ENCODE measurements at regions not wholly inside any gene's neighbourhood (a gene's known extent, or its start where the extent isn't known, plus 50 kb on each side); places are given as distances from the start of the nearest gene placed in this dataset.

DNA sequence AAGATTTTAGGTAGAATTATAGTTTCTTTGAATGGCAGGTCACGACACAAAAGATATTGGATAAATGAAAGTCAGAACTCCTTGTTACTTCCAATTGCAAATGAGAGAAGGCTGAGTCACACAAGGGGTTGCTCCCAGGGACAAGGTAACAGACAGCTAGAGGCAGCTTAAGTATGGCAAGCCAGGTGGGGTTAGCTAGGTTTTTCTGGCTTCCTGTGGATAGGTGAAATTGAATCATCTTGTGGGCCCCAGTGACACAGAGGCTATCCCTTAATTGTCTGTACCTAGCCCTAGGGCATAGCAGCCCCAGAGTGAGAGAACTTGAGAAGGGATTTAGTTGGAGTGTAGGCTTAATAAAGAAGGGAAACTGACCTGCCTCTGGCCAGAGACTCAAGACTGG lies 407.7 kb upstream of the SLC8A1 start:
- TF ChIP-seq CTCF (conservative IDR thresholded peaks at IDR 0.05) (no peak), ZFX (IDR thresholded peaks at IDR 0.05) (no peak)
